ENCODE measurements at regions not wholly inside any gene's neighbourhood (a gene's known extent, or its start where the extent isn't known, plus 50 kb on each side); places are given as distances from the start of the nearest gene placed in this dataset.
"Not testable (repeated sequence)": the region's sequence is repeated elsewhere in the genome, so short reads cannot be mapped to it uniquely, and the experiment has no call there.

DNA sequence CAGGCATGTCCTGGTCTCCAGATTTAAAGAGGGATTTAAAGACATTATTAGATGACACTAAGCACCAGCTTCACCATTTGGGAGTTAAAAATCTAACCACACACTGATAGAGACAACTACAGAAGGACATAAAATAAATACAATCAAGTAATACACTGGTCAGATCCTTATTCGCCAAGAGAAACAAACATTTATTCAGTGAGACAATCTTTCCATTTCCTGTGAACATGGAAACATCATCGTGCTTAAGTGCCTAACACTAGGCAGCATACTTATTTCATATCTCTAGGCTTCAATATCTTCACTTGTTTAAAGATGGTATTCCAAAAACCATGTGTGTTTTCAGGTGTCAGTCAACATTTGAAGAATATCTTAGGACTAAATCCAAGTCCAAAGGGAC is 103.6 kb downstream of the AREG start:
- no peak for FAIRE-seq
- H3K4me3 ChIP-seq (ENCODE audit: low read depth in 1 of 3, low read length in 3 of 3), result no peak overlapping the region
- 64 to 83% (median 79%) methylated on average over 2 of the region's 2 CpGs for WGBS, 3 donors

DNA sequence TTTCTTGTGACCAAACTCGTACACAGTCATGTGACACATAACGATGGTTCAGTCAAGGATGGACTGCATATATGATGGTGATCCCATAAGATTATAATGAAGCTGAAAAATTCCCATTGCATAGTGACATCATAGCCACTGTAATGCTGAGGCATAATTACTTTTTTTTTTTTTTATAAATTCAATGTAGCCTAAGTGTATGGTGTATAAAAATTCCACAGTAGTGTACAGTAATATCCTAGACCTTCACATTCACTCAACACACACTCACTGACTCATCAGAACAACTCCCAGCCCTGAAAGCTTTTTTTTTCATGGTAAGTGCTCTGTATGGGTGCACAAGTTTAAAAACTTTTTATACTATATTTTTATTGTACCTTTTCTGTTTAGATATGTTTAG is 105.0 kb downstream of the AREG start:
- H3K27ac ChIP-seq (ENCODE audit: low read depth in 1 of 3, low read length in 2 of 3), result no peak overlapping the region
- H3K4me1 ChIP-seq (ENCODE audit: control insufficient read depth in 3 of 3, insufficient read depth in 2 of 3, low read depth in 1 of 3, low read length in 2 of 3), result peaks cover 0 to 7% (median 0%) of the 10 kb centered on the region in 3 donors
- H3K27me3 ChIP-seq (ENCODE audit: control insufficient read depth in 3 of 3, insufficient read depth in 3 of 3, low read length in 3 of 3), result no peaks in the 10 kb centered on the region
- DNase-seq, result no peak
- H3K36me3 ChIP-seq (ENCODE audit: control insufficient read depth in 3 of 3, insufficient read depth in 2 of 3, low read depth in 1 of 3, low read length in 3 of 3), result no peaks in the 10 kb centered on the region
- WGBS, 3 donors, result 91 to 96% (median 92%) methylated on average over 2 of the region's 2 CpGs
- no peak overlapping the region for H3K4me3 ChIP-seq (ENCODE audit: low read depth in 1 of 3, low read length in 3 of 3)
- no peaks in the 10 kb centered on the region for H3K9me3 ChIP-seq (ENCODE audit: control insufficient read depth in 2 of 2, insufficient read depth in 1 of 2, low read depth in 1 of 2, low read length in 1 of 2)
- FAIRE-seq, result no peak

More for the DNA sequence above, 103.6 kb downstream of the AREG start:
- H3K36me3 ChIP-seq (ENCODE audit: control insufficient read depth in 3 of 3, insufficient read depth in 2 of 3, low read depth in 1 of 3, low read length in 3 of 3), result no peaks in the 10 kb centered on the region
- no peaks in the 10 kb centered on the region for H3K27me3 ChIP-seq (ENCODE audit: control insufficient read depth in 3 of 3, insufficient read depth in 3 of 3, low read length in 3 of 3)
- no peaks in the 10 kb centered on the region for H3K9me3 ChIP-seq (ENCODE audit: control insufficient read depth in 2 of 2, insufficient read depth in 1 of 2, low read depth in 1 of 2, low read length in 1 of 2)
- DNase-seq, result no peak
- H3K4me1 ChIP-seq (ENCODE audit: control insufficient read depth in 3 of 3, insufficient read depth in 2 of 3, low read depth in 1 of 3, low read length in 2 of 3), result peaks cover 0 to 20% (median 5%) of the 10 kb centered on the region in 3 donors
- no peak overlapping the region for H3K27ac ChIP-seq (ENCODE audit: low read depth in 1 of 3, low read length in 2 of 3)

DNA sequence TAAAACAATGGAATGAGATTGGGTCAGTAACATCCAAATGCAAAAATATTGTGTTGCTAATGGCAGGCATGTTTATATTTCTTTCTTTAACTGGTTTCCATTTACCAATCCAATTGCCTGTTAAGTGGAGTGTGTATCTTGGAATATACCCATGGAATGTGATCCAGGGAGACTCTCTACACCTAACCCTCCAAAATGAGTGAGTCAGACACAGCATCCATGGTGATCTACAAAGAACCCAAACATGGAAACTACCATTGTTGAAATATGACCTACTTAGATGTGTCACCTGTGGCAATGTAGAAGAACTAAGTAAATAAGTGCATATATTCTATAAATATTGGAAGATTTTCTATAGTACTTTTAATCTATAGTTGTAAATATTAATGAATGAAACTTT is 110.3 kb downstream of the AREG start:
- no peak overlapping the region for H3K4me3 ChIP-seq (ENCODE audit: low read depth in 1 of 3, low read length in 3 of 3)
- no peaks in the 10 kb centered on the region for H3K27me3 ChIP-seq (ENCODE audit: control insufficient read depth in 3 of 3, insufficient read depth in 3 of 3, low read length in 3 of 3)
- no peak for DNase-seq
- no peaks in the 10 kb centered on the region for H3K4me1 ChIP-seq (ENCODE audit: control insufficient read depth in 3 of 3, insufficient read depth in 2 of 3, low read depth in 1 of 3, low read length in 2 of 3)
- no peak for FAIRE-seq
- H3K9me3 ChIP-seq (ENCODE audit: control insufficient read depth in 2 of 2, insufficient read depth in 1 of 2, low read depth in 1 of 2, low read length in 1 of 2), result peaks cover 0 to 3% of the 10 kb centered on the region in 2 donors
- no peaks in the 10 kb centered on the region for H3K36me3 ChIP-seq (ENCODE audit: control insufficient read depth in 3 of 3, insufficient read depth in 2 of 3, low read depth in 1 of 3, low read length in 3 of 3)
- no peak overlapping the region for H3K27ac ChIP-seq (ENCODE audit: low read depth in 1 of 3, low read length in 2 of 3)

DNA sequence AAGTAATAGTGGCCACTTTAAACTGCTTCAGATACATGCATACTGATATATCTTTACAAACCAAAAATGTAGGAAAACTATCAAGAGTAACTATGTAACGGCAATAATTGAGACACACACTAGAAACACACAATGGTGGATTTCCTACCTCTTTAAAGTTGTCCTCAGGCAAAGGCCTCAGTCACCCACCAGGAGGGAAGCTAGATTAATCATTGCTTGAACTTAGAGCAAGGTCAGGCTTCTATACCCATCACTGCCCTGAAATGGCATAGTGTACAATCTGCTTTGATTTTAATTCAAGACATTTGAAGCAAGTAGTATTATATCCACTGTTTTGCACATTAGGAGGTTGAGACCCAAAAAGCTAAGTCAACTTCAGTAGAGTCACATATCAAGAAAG is 110.9 kb downstream of the AREG start:
- FAIRE-seq, result no peak
- DNase-seq, result no peak
- Histone ChIP-seq H3K4me3 (ENCODE audit: low read depth in 1 of 3, low read length in 3 of 3) (no peak overlapping the region), H3K27me3 (ENCODE audit: control insufficient read depth in 3 of 3, insufficient read depth in 3 of 3, low read length in 3 of 3) (no peaks in the 10 kb centered on the region), H3K36me3 (ENCODE audit: control insufficient read depth in 3 of 3, insufficient read depth in 2 of 3, low read depth in 1 of 3, low read length in 3 of 3) (no peaks in the 10 kb centered on the region), H3K9me3 (ENCODE audit: control insufficient read depth in 2 of 2, insufficient read depth in 1 of 2, low read depth in 1 of 2, low read length in 1 of 2) (peaks cover 0 to 3% of the 10 kb centered on the region in 2 donors), H3K27ac (ENCODE audit: low read depth in 1 of 3, low read length in 2 of 3) (no peak overlapping the region), H3K4me1 (ENCODE audit: control insufficient read depth in 3 of 3, insufficient read depth in 2 of 3, low read depth in 1 of 3, low read length in 2 of 3) (no peaks in the 10 kb centered on the region)
- 93 to 97% (median 93%) methylated on average over 1 of the region's 1 CpG for WGBS, 3 donors

DNA sequence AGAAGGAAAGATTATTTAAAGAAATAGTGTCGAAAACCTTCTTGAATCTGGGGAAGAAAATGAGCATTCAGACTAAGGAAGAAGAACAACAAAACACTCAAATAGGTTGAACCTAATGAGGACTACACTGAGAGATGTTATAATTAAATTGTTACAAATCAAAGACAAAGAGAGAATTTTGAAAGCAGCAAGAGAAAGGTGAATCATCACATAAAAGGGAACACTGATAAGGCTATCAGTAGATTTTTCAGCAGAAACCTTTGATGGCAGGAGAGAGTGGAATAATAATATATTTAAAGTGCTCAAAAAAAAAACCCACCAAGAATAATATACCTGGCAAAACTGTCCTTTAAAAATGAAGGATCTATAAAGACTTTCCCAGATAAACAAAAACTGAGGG is 114.9 kb downstream of the AREG start:
- no peak for FAIRE-seq
- WGBS, 3 donors, result 7 to 62% (median 54%) methylated on average over 1 of the region's 1 CpG
- Histone ChIP-seq H3K4me1 (ENCODE audit: control insufficient read depth in 3 of 3, insufficient read depth in 2 of 3, low read depth in 1 of 3, low read length in 2 of 3) (no peaks in the 10 kb centered on the region), H3K9me3 (ENCODE audit: control insufficient read depth in 2 of 2, insufficient read depth in 1 of 2, low read depth in 1 of 2, low read length in 1 of 2) (peaks cover 0 to 3% of the 10 kb centered on the region in 2 donors), H3K27me3 (ENCODE audit: control insufficient read depth in 3 of 3, insufficient read depth in 3 of 3, low read length in 3 of 3) (no peaks in the 10 kb centered on the region), H3K4me3 (ENCODE audit: low read depth in 1 of 3, low read length in 3 of 3) (no peak overlapping the region), H3K36me3 (ENCODE audit: control insufficient read depth in 3 of 3, insufficient read depth in 2 of 3, low read depth in 1 of 3, low read length in 3 of 3) (no peaks in the 10 kb centered on the region), H3K27ac (ENCODE audit: low read depth in 1 of 3, low read length in 2 of 3) (no peak overlapping the region)
- DNase-seq, result no peak

DNA sequence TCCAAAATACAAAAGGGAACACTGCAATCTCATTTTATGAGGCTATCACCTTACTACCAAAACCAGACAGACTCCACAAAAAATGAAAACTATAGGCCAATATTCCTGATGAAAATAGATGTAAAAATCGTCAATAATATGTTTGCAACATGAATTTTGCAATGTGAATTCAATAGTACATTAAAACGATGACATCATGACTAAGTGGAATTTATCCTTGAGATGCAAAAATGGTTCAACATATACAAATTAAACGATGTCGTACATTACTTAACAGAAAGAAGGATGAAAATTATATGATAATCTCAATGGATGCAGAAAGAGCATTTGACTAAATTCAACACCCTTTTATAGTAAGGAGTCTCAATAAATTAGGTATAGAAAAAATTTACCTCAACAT is 123.0 kb downstream of the AREG start:
- 87 to 92% (median 89%) methylated on average over 4 of the region's 4 CpGs for WGBS, 3 donors

DNA sequence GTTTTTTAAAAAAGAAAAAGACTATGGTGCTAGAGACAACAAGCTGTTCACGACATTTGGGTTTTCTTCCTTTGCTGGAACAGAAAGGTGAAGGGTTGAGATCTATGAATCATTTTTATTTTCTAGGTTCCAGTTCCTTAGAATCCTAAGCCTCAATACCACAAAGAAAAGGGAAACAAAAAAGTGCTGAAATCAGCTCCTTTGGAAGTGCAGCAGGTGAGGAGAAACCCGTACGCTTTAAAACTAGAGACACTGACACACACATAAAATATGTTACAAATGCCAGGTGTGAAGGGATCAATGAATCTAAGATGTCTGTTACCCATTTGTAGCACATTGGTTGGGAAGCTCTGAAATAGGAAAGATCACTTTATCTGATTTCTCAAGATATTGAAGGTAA is 125.2 kb downstream of the AREG start:
- 73 to 91% (median 89%) methylated on average over 3 of the region's 3 CpGs for WGBS, 3 donors

More for the DNA sequence above, 123.0 kb downstream of the AREG start:
- H3K9me3 ChIP-seq (ENCODE audit: control insufficient read depth in 2 of 2, insufficient read depth in 1 of 2, low read depth in 1 of 2, low read length in 1 of 2), result peaks cover 0 to 9% of the 10 kb centered on the region in 2 donors
- DNase-seq (no peak), FAIRE-seq (no peak)
- no peak overlapping the region for H3K4me3 ChIP-seq (ENCODE audit: low read depth in 1 of 3, low read length in 3 of 3)
- H3K4me1 ChIP-seq (ENCODE audit: control insufficient read depth in 3 of 3, insufficient read depth in 2 of 3, low read depth in 1 of 3, low read length in 2 of 3), result no peaks in the 10 kb centered on the region
- no peaks in the 10 kb centered on the region for H3K27me3 ChIP-seq (ENCODE audit: control insufficient read depth in 3 of 3, insufficient read depth in 3 of 3, low read length in 3 of 3)
- no peaks in the 10 kb centered on the region for H3K36me3 ChIP-seq (ENCODE audit: control insufficient read depth in 3 of 3, insufficient read depth in 2 of 3, low read depth in 1 of 3, low read length in 3 of 3)
- no peak overlapping the region for H3K27ac ChIP-seq (ENCODE audit: low read depth in 1 of 3, low read length in 2 of 3)

DNA sequence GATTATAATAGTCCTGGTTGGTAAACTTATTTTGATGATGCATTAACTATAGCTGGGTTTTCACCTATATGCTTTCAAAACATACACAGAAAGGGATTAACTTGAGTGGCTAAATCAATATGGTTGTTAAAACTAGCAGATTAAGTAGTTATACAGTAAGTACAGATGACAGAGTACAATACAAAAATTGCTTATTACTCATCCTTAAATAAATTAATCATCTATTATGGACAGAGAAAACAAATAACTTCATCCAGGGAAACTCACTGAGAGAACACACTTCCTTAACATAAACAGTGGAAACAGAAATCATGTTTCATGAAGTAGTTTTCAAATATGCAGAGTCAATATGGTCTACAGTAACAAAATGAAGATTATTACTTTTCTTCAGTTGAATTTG is 133.4 kb downstream of the AREG start:
- H3K4me1 ChIP-seq (ENCODE audit: control insufficient read depth in 3 of 3, insufficient read depth in 2 of 3, low read depth in 1 of 3, low read length in 2 of 3), result no peaks in the 10 kb centered on the region
- H3K4me3 ChIP-seq (ENCODE audit: low read depth in 1 of 3, low read length in 3 of 3), result no peak overlapping the region
- DNase-seq (no peak), FAIRE-seq (no peak)
- no peaks in the 10 kb centered on the region for H3K36me3 ChIP-seq (ENCODE audit: control insufficient read depth in 3 of 3, insufficient read depth in 2 of 3, low read depth in 1 of 3, low read length in 3 of 3)
- no peaks in the 10 kb centered on the region for H3K9me3 ChIP-seq (ENCODE audit: control insufficient read depth in 2 of 2, insufficient read depth in 1 of 2, low read depth in 1 of 2, low read length in 1 of 2)
- no peak overlapping the region for H3K27ac ChIP-seq (ENCODE audit: low read depth in 1 of 3, low read length in 2 of 3)
- no peaks in the 10 kb centered on the region for H3K27me3 ChIP-seq (ENCODE audit: control insufficient read depth in 3 of 3, insufficient read depth in 3 of 3, low read length in 3 of 3)

More for the DNA sequence above, 125.2 kb downstream of the AREG start:
- no peak for DNase-seq
- H3K27ac ChIP-seq (ENCODE audit: low read depth in 1 of 3, low read length in 2 of 3), result no peak overlapping the region
- H3K4me3 ChIP-seq (ENCODE audit: low read depth in 1 of 3, low read length in 3 of 3), result no peak overlapping the region
- no peaks in the 10 kb centered on the region for H3K4me1 ChIP-seq (ENCODE audit: control insufficient read depth in 3 of 3, insufficient read depth in 2 of 3, low read depth in 1 of 3, low read length in 2 of 3)
- no peaks in the 10 kb centered on the region for H3K36me3 ChIP-seq (ENCODE audit: control insufficient read depth in 3 of 3, insufficient read depth in 2 of 3, low read depth in 1 of 3, low read length in 3 of 3)
- no peaks in the 10 kb centered on the region for H3K27me3 ChIP-seq (ENCODE audit: control insufficient read depth in 3 of 3, insufficient read depth in 3 of 3, low read length in 3 of 3)
- FAIRE-seq, result no peak
- H3K9me3 ChIP-seq (ENCODE audit: control insufficient read depth in 2 of 2, insufficient read depth in 1 of 2, low read depth in 1 of 2, low read length in 1 of 2), result peaks cover 0 to 9% of the 10 kb centered on the region in 2 donors

DNA sequence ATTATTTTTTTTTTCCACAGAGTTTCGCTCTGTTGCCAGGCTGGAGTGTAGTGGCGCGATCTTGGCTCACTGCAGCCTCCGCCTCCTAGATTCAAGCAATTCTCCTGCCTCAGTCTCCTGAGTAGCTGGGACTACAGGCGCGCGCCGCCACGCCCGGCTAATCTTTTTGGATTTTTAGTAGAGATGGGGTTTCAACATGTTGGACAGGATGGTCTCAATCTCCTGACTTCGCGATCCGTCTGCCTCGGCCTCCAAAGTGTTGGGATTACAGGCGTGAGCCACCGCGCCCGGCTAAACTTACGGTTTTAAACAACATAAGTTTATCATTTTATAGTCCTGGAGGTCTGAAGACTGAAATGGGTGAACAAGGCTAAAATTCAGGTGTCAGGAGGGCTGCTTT is 133.9 kb downstream of the AREG start:
- H3K36me3 ChIP-seq (ENCODE audit: control insufficient read depth in 3 of 3, insufficient read depth in 2 of 3, low read depth in 1 of 3, low read length in 3 of 3); FAIRE-seq; DNase-seq; H3K9me3 ChIP-seq (ENCODE audit: control insufficient read depth in 2 of 2, insufficient read depth in 1 of 2, low read depth in 1 of 2, low read length in 1 of 2); H3K4me1 ChIP-seq (ENCODE audit: control insufficient read depth in 3 of 3, insufficient read depth in 2 of 3, low read depth in 1 of 3, low read length in 2 of 3); H3K27ac ChIP-seq (ENCODE audit: low read depth in 1 of 3, low read length in 2 of 3); H3K4me3 ChIP-seq (ENCODE audit: low read depth in 1 of 3, low read length in 3 of 3); H3K27me3 ChIP-seq (ENCODE audit: control insufficient read depth in 3 of 3, insufficient read depth in 3 of 3, low read length in 3 of 3): not testable (repeated sequence)
- whole genome bisulfite sequencing, 3 donors, result 91 to 96% (median 92%) methylated on average over 19 of the region's 19 CpGs
